Activated naive CD8-positive, alpha-beta T cell treated with anti-CD3 and anti-CD28 coated beads for 36 hours (primary cell): ENCODE measurements at regions not wholly inside any gene's neighbourhood (a gene's known extent, or its start where the extent isn't known, plus 50 kb on each side); places are given as distances from the start of the nearest gene placed in this dataset.
A peak's percentile ranks its signal among the peaks of the same experiment; 100 is the strongest.

Experiments
- DNase-seq: peaks from one replicate; pipeline ENCODE4 v3.0.0; 2021
- H3K27ac Mint-ChIP-seq: one replicate; pipeline ENCODE4 v1.8.0; 2022; ENCODE audit warnings: mild to moderate bottlenecking, moderate library complexity, mixed read lengths
- H3K27me3 Mint-ChIP-seq: one replicate; pipeline ENCODE4 v1.8.0; 2022; ENCODE audit warnings: mild to moderate bottlenecking, mixed read lengths
- H3K36me3 Mint-ChIP-seq: one replicate; pipeline ENCODE4 v1.8.0; 2021; ENCODE audit warnings: mild to moderate bottlenecking, mixed read lengths
- H3K4me1 Mint-ChIP-seq: one replicate; pipeline ENCODE4 v1.8.0; 2021; ENCODE audit warnings: mixed read lengths
- H3K4me3 Mint-ChIP-seq: one replicate; pipeline ENCODE4 v1.8.0; 2022; ENCODE audit warnings: mild to moderate bottlenecking, moderate library complexity, mixed read lengths
- H3K9me3 Mint-ChIP-seq: one replicate; pipeline ENCODE4 v1.8.0; 2022; ENCODE audit warnings: mixed read lengths

DNA sequence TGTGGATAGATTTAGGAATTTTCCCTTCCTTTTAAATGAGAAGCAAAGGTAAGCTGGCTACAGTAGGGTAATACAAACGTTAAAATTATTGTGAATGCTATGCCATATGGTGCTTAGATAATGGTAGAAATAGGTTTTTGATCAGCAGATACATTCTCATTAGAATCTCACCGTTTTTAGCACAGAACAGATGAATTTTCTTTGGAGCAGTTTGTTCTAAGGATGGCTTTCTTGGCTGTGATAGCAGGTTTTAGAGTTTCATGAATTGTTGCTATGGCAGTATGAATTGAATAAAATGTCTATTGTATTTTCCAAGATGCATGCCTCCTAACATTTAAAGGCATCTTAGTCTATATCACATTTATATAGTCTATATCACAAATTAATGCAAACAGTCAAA lies 1394.5 kb downstream of the EPHA7 start:
- Mint-ChIP-seq H3K4me1 (no peaks in the 10 kb centered on the region), H3K27ac (no peak overlapping the region), H3K9me3 (no peaks in the 10 kb centered on the region)

DNA sequence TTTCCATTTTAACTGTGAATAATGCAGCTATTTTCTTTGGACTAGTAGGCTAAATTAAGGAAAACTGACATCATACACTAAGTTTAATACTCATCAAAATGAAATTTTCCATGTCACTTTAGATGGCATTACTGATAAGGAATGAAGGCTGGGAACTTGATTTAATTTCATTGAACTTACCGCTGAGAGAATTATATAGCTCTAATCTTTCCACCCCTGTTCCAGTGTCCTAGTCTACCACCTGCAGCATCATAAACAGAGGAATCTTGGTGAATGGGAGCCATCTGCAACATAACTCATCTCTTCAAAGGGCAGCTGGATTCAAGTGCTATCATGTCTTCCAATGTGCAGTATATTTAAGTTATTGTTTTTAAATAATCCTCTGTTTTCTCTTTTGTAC lies 1395.2 kb downstream of the EPHA7 start:
- Mint-ChIP-seq H3K4me1 (no peaks in the 10 kb centered on the region), H3K27ac (no peak overlapping the region), H3K27me3 (no peaks in the 10 kb centered on the region), H3K4me3 (no peak overlapping the region), H3K36me3 (no peaks in the 10 kb centered on the region), H3K9me3 (no peaks in the 10 kb centered on the region)
- DNase-seq: no peak

More for the DNA sequence above, 1394.5 kb downstream of the EPHA7 start:
- no peak for DNase-seq
- H3K27me3 Mint-ChIP-seq: no peaks in the 10 kb centered on the region
- no peaks in the 10 kb centered on the region for H3K36me3 Mint-ChIP-seq
- no peak overlapping the region for H3K4me3 Mint-ChIP-seq

DNA sequence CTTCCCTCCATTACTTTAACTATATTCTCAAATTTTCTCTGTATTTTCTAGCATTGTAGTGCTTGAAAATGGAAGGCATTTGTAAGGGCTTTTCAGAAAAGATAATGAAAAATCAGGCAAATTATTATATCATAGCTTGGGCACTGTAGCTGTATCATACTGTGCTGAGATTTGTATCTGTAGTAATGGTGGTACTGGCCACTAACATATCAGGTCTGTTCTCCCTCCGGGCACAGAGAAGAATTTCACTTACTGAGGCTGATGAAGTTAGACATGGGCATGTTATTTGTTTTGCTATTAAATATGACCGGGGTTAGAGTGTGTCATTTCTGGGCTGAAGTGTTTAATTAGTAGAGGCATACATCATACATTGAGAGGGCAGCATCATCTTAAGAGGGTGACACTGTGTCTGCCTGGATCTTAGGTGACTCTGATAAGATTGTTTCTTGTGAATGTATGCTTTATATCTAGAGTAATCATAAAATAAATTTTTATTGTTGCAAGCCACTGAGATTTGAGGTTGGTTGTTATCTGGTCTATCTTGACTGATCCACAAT lies 1395.9 kb downstream of the EPHA7 start:
- Mint-ChIP-seq H3K27me3 (no peaks in the 10 kb centered on the region), H3K36me3 (no peaks in the 10 kb centered on the region), H3K27ac (no peak overlapping the region), H3K9me3 (no peaks in the 10 kb centered on the region), H3K4me3 (no peak overlapping the region), H3K4me1 (no peaks in the 10 kb centered on the region)
- no peak for DNase-seq

DNA sequence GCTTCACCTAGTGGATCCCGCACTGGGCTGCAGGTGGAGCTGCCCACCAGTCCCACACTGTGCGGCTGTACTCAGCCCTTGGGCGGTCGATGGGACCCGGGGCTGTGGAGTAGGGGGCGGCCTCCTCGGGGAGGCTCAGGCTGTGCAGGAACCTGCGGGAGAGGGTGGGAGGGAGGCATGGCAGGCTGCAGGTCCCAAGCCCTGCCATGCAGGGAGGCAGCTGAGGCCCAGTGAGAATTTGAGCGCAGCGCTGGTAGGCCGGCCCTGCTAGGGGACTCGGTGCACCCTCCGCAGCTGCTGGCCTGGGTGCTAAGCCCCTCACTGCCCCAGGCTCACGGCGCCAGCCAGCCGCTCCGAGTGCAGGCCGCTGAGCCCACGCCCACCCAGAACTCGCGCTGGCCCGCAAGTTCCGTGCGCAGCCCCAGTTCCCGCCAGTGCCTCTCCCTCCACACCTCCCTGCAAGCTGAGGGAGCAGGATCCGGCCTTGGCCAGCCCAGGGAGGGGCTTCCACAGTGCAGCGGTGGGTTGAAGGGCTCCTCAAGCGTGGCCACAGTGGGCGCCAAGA lies 1407.6 kb downstream of the EPHA7 start:
- Mint-ChIP-seq H3K9me3 (peaks cover 12% of the 10 kb centered on the region), H3K36me3 (no peaks in the 10 kb centered on the region), H3K27ac (no peak overlapping the region), H3K27me3 (no peaks in the 10 kb centered on the region), H3K4me1 (no peaks in the 10 kb centered on the region), H3K4me3 (no peak overlapping the region)
- no peak for DNase-seq

DNA sequence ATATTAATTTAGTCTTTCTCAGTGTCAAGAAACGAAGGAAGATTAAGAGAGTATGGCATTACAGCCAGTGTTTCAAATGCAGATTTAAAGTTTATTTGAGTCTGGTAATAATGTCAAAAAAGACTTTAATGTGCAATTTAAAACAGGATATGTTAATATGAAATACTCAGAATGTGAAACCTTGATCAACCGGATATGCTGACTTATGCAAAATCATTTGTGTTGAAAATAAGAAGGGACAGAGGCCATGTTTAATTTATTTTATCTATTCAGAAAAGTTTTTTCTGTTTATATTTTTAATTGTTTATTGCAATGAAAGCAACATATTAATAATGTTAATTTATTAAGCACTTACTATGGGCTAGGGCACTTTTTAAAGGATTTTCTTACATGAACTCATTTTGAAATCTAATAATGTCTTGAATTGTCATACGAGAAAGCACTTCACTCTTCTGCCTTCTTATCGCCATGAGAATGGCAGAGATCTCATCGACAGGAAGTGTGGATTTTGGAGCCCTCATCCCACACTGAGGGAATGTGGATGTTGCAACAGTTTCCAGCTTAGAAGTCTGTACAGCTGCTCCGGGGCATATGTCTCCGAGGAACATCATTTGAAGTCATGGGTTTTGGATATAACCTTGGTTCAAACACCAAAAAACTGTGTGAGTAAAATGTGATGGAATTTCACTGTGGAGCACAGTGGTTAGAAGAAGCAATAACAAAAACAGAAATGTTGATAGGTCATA lies 1410.4 kb downstream of the EPHA7 start:
- H3K27ac Mint-ChIP-seq: no peak overlapping the region
- no peaks in the 10 kb centered on the region for H3K4me1 Mint-ChIP-seq
- H3K4me3 Mint-ChIP-seq: no peak overlapping the region
- DNase-seq: no peak
- H3K36me3 Mint-ChIP-seq: no peaks in the 10 kb centered on the region
- H3K9me3 Mint-ChIP-seq: peaks cover 5% of the 10 kb centered on the region
- H3K27me3 Mint-ChIP-seq: no peaks in the 10 kb centered on the region

DNA sequence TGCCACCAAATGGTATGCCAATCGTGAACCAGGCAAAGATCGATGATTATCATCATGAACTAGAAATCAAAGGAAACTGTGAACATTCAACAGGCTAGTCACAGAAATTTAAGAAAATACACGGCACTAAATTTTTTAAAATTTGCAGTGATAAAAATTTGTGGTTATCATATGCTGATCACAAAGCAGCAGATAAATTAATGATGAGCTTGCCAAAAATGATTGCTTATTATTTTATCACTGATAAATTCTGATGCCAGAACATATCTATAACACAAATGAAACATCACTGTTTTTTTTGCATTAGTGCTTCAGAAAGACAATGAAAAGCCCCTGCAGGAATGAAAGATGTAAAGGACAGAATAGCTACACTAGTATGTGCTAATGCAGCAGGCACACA lies 1413.2 kb upstream of the MAP3K7 start:
- Mint-ChIP-seq H3K27ac (no peak overlapping the region), H3K36me3 (no peaks in the 10 kb centered on the region), H3K27me3 (no peaks in the 10 kb centered on the region), H3K9me3 (peaks cover 2% of the 10 kb centered on the region), H3K4me1 (no peaks in the 10 kb centered on the region), H3K4me3 (no peak overlapping the region)
- DNase-seq: no peak

DNA sequence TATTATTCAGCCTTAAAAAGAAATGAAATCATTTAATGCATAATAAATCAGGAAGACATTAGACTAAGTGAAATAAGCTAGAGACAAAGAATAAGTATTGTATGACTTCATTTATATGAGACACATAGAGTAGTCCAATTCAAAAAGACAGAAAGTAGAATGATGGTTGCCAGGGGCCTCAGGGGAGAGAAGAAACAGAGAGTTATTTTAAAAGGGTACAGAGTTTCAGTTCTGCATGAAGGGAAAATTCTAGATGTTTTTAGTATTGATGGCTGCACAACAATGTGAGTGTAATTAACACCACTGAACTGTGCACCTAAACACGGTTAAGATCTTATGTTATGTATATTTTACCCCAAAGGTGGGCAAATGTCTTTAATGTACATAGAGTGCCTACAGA lies 1407.9 kb upstream of the MAP3K7 start:
- Mint-ChIP-seq H3K36me3 (no peaks in the 10 kb centered on the region), H3K9me3 (peaks cover 6% of the 10 kb centered on the region), H3K27ac (no peak overlapping the region), H3K27me3 (no peaks in the 10 kb centered on the region), H3K4me3 (no peak overlapping the region), H3K4me1 (no peaks in the 10 kb centered on the region)
- no peak for DNase-seq

DNA sequence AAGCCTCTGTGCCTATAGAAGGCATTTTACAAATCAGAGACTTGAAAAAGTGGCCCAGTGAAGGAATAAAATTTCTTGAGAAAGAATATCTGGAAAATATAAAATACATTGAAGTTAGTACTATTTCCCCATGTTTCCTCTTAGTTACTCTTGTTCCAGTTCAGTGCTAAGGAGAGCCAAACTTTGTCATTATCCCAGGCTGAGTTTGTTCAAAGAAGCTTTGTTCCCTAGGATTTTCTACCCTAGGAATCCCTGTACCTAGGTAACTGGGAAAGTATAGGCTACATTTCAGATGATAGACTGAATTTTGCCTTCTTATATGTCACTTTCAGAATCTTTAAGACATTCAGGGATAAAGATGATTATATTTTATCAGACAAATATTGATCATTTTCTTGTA lies 1395.7 kb upstream of the MAP3K7 start:
- H3K27ac Mint-ChIP-seq: no peak overlapping the region
- no peaks in the 10 kb centered on the region for H3K27me3 Mint-ChIP-seq
- H3K4me1 Mint-ChIP-seq: no peaks in the 10 kb centered on the region
- DNase-seq: no peak
- no peak overlapping the region for H3K4me3 Mint-ChIP-seq
- no peaks in the 10 kb centered on the region for H3K9me3 Mint-ChIP-seq
- no peaks in the 10 kb centered on the region for H3K36me3 Mint-ChIP-seq

DNA sequence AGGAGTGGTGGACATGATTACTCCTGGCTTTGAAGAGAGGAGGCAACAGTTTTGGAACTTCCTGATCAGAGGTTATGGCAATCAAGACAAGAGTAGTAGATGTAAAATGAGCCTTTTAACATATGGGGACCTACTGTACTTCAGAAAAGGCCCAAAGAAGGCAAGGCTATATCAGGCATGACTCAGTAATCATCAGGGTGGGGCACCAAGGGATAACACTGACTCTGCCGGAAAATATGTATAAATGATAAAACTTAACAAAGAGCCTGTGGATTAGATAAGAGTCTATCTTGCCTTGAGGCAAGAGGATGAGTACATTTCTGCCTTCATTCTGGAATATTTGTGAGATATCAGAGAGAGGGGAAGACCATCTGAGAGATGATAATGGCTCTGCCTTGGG lies 1389.9 kb upstream of the MAP3K7 start:
- DNase-seq: no peak
- Mint-ChIP-seq H3K27ac (peak overlapping the region; percentile 11), H3K36me3 (no peaks in the 10 kb centered on the region), H3K9me3 (peaks cover 9% of the 10 kb centered on the region), H3K27me3 (no peaks in the 10 kb centered on the region), H3K4me3 (no peak overlapping the region), H3K4me1 (no peaks in the 10 kb centered on the region)

DNA sequence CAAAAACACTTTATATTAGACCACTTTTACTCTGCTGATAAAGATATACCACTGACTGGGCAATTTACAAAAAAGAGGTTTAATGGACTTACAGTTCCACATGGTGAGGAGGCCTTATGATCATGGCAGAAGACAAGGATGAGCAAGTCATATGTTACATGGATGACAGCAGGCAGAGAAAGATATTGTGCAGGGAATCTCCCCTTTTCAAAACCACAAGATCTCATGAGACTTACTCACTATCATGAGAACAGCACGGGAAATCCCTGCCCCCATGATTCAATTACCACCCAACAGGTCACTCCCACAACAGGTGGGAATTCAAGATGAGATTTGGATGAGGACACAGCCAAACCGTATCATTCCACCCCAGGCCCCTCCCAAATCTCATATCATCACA lies 1383.8 kb upstream of the MAP3K7 start:
- no peaks in the 10 kb centered on the region for H3K4me1 Mint-ChIP-seq
- DNase-seq: no peak
- no peak overlapping the region for H3K27ac Mint-ChIP-seq
- H3K27me3 Mint-ChIP-seq: no peaks in the 10 kb centered on the region
- H3K4me3 Mint-ChIP-seq: no peak overlapping the region
- H3K9me3 Mint-ChIP-seq: peaks cover 12% of the 10 kb centered on the region
- no peaks in the 10 kb centered on the region for H3K36me3 Mint-ChIP-seq

DNA sequence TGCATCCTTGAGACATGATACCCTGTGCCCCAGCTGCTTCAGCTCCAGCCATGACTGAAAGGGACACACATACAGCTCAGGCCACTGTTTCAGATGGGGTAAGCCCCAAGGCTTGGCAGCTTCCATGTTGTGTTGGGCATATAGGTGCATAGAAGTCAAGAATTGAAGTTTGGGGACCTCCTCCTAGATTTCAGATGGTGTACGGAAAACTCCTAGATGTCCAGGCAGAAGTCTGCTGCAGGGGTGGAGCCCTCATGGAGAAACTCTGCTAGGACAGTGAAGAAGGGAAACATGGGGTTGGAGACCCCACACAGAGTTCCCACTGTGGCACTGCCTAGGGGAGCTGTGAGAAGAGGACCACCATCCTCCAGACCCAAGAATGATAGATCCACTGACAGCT lies 1379.0 kb upstream of the MAP3K7 start:
- no peaks in the 10 kb centered on the region for H3K27me3 Mint-ChIP-seq
- DNase-seq: no peak

DNA sequence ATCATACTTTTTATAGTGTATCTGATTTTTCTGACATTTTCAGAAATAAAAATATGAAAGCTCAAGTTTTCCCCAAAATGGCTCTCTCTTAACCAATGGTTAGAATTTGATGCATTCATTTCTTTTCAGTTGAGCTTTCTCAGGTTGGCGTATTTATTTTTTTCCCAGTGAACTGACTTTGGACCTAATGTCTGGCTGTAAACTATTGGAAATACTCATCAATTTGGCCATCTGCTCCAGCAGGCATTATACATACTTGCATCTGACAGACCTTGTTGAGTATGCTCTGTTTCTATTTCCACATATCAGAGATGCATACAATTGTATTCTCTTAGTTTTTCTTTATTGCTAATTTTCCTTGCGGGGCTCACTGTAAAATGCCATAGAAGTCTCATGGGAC lies 1374.8 kb upstream of the MAP3K7 start:
- Mint-ChIP-seq H3K4me3 (no peak overlapping the region), H3K9me3 (peaks cover 5% of the 10 kb centered on the region), H3K27me3 (no peaks in the 10 kb centered on the region), H3K36me3 (no peaks in the 10 kb centered on the region), H3K4me1 (no peaks in the 10 kb centered on the region), H3K27ac (no peak overlapping the region)
- DNase-seq: no peak

More for the DNA sequence above, 1379.0 kb upstream of the MAP3K7 start:
- Mint-ChIP-seq H3K9me3 (peaks cover 5% of the 10 kb centered on the region), H3K36me3 (no peaks in the 10 kb centered on the region), H3K4me1 (no peaks in the 10 kb centered on the region), H3K4me3 (no peak overlapping the region), H3K27ac (no peak overlapping the region)

DNA sequence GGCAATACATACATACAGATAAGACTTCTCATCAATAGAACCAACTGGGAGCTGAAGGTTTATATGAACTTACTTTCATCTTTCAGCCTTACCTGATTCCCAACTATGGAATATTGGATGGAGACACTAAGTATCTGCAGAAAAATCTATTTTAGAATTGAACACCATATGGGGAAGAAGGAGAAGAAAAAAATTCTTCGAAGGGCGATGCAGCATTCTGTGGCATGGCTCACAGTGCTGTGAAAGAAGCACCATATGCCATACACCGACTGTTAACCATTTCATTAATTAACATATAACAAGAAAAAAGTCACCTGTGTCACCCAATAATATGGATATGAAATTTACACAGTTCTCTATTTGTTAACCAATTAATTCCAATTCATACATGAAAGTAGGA lies 1374.4 kb upstream of the MAP3K7 start:
- Mint-ChIP-seq H3K36me3 (no peaks in the 10 kb centered on the region), H3K9me3 (peaks cover 5% of the 10 kb centered on the region), H3K4me3 (no peak overlapping the region), H3K27ac (no peak overlapping the region), H3K4me1 (no peaks in the 10 kb centered on the region), H3K27me3 (no peaks in the 10 kb centered on the region)
- no peak for DNase-seq

DNA sequence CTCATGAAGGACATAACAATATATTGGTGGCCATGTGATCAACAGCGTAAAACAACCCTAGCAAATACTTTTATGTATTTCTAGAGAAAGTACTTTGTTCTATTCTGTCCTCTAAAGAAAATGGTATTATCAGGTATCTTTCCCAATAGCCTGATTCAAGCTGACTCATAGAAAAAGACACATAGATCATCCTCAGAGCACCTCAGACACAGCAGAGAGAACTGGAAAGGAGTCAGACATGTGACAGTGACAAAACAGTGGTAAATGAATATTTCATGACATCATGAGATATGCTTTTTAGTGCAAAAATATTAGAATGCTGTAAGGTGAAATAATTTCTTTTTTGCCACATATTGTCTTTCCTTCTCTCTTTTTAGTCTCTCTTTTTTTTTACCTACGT lies 1355.0 kb upstream of the MAP3K7 start:
- Mint-ChIP-seq H3K4me3 (no peak overlapping the region), H3K9me3 (peaks cover 9% of the 10 kb centered on the region), H3K36me3 (no peaks in the 10 kb centered on the region), H3K27me3 (no peaks in the 10 kb centered on the region), H3K4me1 (no peaks in the 10 kb centered on the region), H3K27ac (no peak overlapping the region)
- no peak for DNase-seq

DNA sequence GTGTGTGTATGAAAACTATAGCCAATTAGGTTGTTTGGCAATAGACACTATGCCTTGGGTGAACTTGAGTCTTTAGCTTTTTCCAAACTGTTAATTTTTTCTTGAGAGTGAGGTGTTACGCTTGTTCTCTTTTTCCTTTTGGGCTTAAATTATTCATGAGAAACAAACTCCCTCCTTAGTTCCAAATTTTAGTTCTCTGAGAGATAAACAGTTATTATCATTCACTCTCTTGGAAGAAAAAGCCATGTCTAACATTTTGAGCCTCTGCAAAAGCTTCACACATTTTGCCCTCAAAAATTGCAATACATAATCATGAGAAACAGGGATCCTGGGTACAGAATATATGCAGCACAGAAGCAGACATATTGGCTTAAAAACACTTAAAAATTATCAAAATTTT lies 1353.9 kb upstream of the MAP3K7 start:
- H3K27me3 Mint-ChIP-seq: no peaks in the 10 kb centered on the region
- H3K4me1 Mint-ChIP-seq: no peaks in the 10 kb centered on the region
- no peak overlapping the region for H3K4me3 Mint-ChIP-seq
- H3K27ac Mint-ChIP-seq: no peak overlapping the region
- peaks cover 6% of the 10 kb centered on the region for H3K9me3 Mint-ChIP-seq
- DNase-seq: no peak
- no peaks in the 10 kb centered on the region for H3K36me3 Mint-ChIP-seq

DNA sequence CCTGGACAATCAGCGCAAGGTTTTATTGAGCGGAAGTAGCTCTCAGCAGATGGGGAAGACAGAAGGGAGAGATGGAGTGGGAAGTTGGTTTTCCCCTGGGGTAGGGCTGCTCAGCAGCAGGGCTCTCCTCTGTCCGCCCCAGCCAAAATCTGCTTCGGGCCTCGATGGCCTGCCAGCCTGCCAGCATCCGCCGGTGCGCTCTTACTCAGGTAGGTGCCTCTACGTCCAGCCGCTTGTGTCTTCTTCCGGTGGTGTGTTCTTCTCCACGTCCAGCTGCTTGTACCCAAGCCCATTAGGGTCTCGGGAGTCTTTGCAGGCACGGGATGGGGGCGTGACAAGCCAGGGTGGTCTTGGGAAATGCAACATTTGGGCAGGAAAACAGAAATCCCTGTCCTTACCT lies 1340.0 kb upstream of the MAP3K7 start:
- no peak for DNase-seq
- H3K9me3 Mint-ChIP-seq: peaks cover 10% of the 10 kb centered on the region
- H3K4me3 Mint-ChIP-seq: no peak overlapping the region
- no peaks in the 10 kb centered on the region for H3K27me3 Mint-ChIP-seq
- H3K4me1 Mint-ChIP-seq: no peaks in the 10 kb centered on the region
- no peaks in the 10 kb centered on the region for H3K36me3 Mint-ChIP-seq
- H3K27ac Mint-ChIP-seq: no peak overlapping the region
